ENCODE measurements at regions not wholly inside any gene's neighbourhood (a gene's known extent, or its start where the extent isn't known, plus 50 kb on each side); places are given as distances from the start of the nearest gene placed in this dataset.

GRCh38 chr1:239536165-239536849 lies 149.9 kb downstream of the CHRM3 start:
- TF ChIP-seq CTCF (IDR thresholded peaks at IDR 0.05; ENCODE audit: unreplicated experiment), result no peak
- H3K27me3 Mint-ChIP-seq, result no peaks in the 10 kb centered on the region
- no peak overlapping the region for H3K27ac Mint-ChIP-seq
- no peak for DNase-seq (ENCODE audit: low spot score, unreplicated experiment)
- H3K9me3 Mint-ChIP-seq (ENCODE audit: low read depth), result no peaks in the 10 kb centered on the region
- no peaks in the 10 kb centered on the region for H3K36me3 Mint-ChIP-seq (ENCODE audit: insufficient read depth)
- no peaks in the 10 kb centered on the region for H3K4me1 Mint-ChIP-seq (ENCODE audit: low read depth)
- no peak overlapping the region for H3K4me3 Mint-ChIP-seq (ENCODE audit: low read depth)

DNA sequence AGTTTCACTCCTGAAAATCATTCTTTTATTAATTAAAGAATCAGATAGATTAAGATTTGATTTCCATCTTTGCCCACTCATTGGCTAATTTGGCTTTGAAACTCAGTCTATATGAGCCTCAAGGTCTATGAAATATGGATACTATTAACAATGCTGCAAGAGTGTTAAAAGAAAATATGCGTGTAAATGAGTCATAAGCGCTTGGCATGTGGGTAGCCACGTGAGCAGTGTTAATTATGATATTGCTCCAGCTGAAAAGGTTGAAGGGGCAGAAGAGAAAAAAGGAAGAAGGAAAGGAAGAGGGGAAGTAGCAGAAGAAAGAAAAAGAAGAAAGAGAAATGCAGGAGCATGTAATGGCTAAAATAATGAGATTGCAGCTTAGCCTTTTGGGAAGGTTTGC lies 151.4 kb downstream of the CHRM3 start:
- DNase-seq (ENCODE audit: low spot score, unreplicated experiment), result no peak
- H3K27me3 Mint-ChIP-seq, result no peaks in the 10 kb centered on the region
- no peaks in the 10 kb centered on the region for H3K36me3 Mint-ChIP-seq (ENCODE audit: insufficient read depth)
- TF ChIP-seq CTCF (IDR thresholded peaks at IDR 0.05; ENCODE audit: unreplicated experiment), result no peak
- no peaks in the 10 kb centered on the region for H3K4me1 Mint-ChIP-seq (ENCODE audit: low read depth)
- no peak overlapping the region for H3K27ac Mint-ChIP-seq
- no peak overlapping the region for H3K4me3 Mint-ChIP-seq (ENCODE audit: low read depth)
- H3K9me3 Mint-ChIP-seq (ENCODE audit: low read depth), result no peaks in the 10 kb centered on the region

GRCh38 chr1:239538239-239538988 lies 152.0 kb downstream of the CHRM3 start:
- no peak for TF ChIP-seq CTCF (IDR thresholded peaks at IDR 0.05; ENCODE audit: unreplicated experiment)

GRCh38 chr1:239539051-239539450 lies 152.7 kb downstream of the CHRM3 start:
- no peak for TF ChIP-seq CTCF (IDR thresholded peaks at IDR 0.05; ENCODE audit: unreplicated experiment)
- no peak for DNase-seq (ENCODE audit: low spot score, unreplicated experiment)
- H3K27ac Mint-ChIP-seq, result no peak overlapping the region
- no peaks in the 10 kb centered on the region for H3K27me3 Mint-ChIP-seq
- no peak overlapping the region for H3K4me3 Mint-ChIP-seq (ENCODE audit: low read depth)
- no peaks in the 10 kb centered on the region for H3K4me1 Mint-ChIP-seq (ENCODE audit: low read depth)
- H3K9me3 Mint-ChIP-seq (ENCODE audit: low read depth), result no peaks in the 10 kb centered on the region
- no peaks in the 10 kb centered on the region for H3K36me3 Mint-ChIP-seq (ENCODE audit: insufficient read depth)

More at GRCh38 chr1:239538239-239538988, 152.0 kb downstream of the CHRM3 start:
- Mint-ChIP-seq H3K27me3 (no peaks in the 10 kb centered on the region), H3K27ac (no peak overlapping the region), H3K4me1 (ENCODE audit: low read depth) (no peaks in the 10 kb centered on the region), H3K4me3 (ENCODE audit: low read depth) (no peak overlapping the region), H3K36me3 (ENCODE audit: insufficient read depth) (no peaks in the 10 kb centered on the region), H3K9me3 (ENCODE audit: low read depth) (no peaks in the 10 kb centered on the region)
- no peak for DNase-seq (ENCODE audit: low spot score, unreplicated experiment)

DNA sequence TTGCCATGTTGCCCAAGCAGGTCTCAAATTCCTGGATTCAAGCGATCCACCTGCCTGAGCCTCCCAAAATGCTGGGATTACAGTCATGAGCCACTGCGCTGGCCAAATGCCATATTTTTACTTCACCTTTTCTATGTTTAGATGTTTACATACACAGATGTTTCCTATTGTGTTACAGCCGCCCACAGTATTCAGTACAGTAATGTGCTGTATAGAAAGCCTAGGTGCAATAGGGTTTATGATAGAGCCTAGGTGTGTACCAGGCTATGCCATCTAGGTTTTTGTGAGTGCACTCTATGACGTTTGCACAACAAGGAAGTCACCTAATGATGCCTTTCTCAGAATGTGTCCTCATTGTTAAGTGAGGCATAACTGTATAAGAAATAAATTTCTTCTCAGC lies 153.4 kb downstream of the CHRM3 start:
- TF ChIP-seq CTCF (IDR thresholded peaks at IDR 0.05; ENCODE audit: unreplicated experiment), result no peak
- H3K9me3 Mint-ChIP-seq (ENCODE audit: low read depth), result no peaks in the 10 kb centered on the region
- H3K36me3 Mint-ChIP-seq (ENCODE audit: insufficient read depth), result no peaks in the 10 kb centered on the region
- no peak overlapping the region for H3K4me3 Mint-ChIP-seq (ENCODE audit: low read depth)
- no peaks in the 10 kb centered on the region for H3K27me3 Mint-ChIP-seq
- H3K27ac Mint-ChIP-seq, result no peak overlapping the region
- DNase-seq (ENCODE audit: low spot score, unreplicated experiment), result no peak
- H3K4me1 Mint-ChIP-seq (ENCODE audit: low read depth), result no peaks in the 10 kb centered on the region
